PC-3 (cell line): ENCODE measurements at regions not wholly inside any gene's neighbourhood (a gene's known extent, or its start where the extent isn't known, plus 50 kb on each side); places are given as distances from the start of the nearest gene placed in this dataset.

ENCODE experiments used
- EZH2 ChIP-seq: fragments of 300-600 bp; sonication (generic); IDR thresholded peaks from one replicate; pipeline ENCODE4 v1.6.1; 2017; ENCODE audit warnings: antibody characterized with exemption, mild to moderate bottlenecking, low read length; ENCODE audit not compliant: unreplicated experiment
- TF ChIP-seq, protein P1 (sequence below): fragments of 300-600 bp; sonication (generic); conservative IDR thresholded peaks from 2 replicates; pipeline ENCODE4 v1.5.1; 2017; ENCODE audit warnings: antibody characterized with exemption, low read depth, mild to moderate bottlenecking, low read length

DNA sequence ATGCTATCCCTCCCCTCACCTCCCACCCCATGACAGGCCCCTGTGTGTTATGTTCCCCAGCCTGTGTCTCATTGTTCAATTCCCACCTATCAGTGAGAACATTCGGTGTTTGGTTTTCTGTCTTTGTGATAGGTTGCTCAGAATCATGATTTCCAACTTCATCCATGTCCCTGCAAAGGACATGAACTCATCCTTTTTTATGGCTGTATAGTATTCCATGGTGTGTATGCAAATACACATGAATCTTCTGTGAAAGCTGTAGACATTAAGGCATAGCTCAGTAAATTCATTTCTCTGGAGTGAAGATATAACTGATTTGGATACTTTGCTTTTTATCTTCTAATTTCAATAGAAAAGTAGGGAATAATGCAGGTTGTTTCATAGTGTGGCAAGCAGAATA, 125.8 kb upstream of the C1QTNF9B start:
- TF ChIP-seq, protein P1, sequence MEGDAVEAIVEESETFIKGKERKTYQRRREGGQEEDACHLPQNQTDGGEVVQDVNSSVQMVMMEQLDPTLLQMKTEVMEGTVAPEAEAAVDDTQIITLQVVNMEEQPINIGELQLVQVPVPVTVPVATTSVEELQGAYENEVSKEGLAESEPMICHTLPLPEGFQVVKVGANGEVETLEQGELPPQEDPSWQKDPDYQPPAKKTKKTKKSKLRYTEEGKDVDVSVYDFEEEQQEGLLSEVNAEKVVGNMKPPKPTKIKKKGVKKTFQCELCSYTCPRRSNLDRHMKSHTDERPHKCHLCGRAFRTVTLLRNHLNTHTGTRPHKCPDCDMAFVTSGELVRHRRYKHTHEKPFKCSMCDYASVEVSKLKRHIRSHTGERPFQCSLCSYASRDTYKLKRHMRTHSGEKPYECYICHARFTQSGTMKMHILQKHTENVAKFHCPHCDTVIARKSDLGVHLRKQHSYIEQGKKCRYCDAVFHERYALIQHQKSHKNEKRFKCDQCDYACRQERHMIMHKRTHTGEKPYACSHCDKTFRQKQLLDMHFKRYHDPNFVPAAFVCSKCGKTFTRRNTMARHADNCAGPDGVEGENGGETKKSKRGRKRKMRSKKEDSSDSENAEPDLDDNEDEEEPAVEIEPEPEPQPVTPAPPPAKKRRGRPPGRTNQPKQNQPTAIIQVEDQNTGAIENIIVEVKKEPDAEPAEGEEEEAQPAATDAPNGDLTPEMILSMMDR: no peak
- no peak for TF ChIP-seq EZH2
